ENCODE measurements at regions not wholly inside any gene's neighbourhood (a gene's known extent, or its start where the extent isn't known, plus 50 kb on each side); places are given as distances from the start of the nearest gene placed in this dataset.

DNA sequence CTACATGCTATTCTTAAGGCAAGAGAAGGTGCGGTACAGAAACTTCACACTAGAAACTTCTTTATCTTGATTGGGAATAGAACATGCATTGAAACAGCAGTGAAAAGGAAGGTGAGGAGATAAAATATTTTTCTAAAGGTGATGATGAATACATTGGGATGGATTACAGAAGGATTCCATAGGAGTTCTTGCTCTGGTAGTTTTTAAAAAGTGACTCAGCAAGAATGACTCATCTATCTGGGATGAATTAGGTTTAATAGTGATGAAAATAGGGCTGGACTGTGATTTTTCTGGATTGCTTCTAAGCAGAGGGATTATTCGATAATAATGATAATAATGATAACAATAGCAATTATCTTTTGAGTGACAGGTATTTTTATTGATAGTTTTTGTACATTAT lies 65.6 kb upstream of the HS3ST4 start:
- Mint-ChIP-seq H3K4me3 (no peak overlapping the region), H3K27ac (no peak overlapping the region), H3K27me3 (ENCODE audit: insufficient read depth) (no peaks in the 10 kb centered on the region; the same call in none of the 2 replicates), H3K36me3 (ENCODE audit: low read depth) (no peaks in the 10 kb centered on the region), H3K4me1 (ENCODE audit: low read depth) (no peaks in the 10 kb centered on the region), H3K9me3 (peaks cover 53% of the 10 kb centered on the region)
- no peak for DNase-seq
- TF ChIP-seq, protein P1, sequence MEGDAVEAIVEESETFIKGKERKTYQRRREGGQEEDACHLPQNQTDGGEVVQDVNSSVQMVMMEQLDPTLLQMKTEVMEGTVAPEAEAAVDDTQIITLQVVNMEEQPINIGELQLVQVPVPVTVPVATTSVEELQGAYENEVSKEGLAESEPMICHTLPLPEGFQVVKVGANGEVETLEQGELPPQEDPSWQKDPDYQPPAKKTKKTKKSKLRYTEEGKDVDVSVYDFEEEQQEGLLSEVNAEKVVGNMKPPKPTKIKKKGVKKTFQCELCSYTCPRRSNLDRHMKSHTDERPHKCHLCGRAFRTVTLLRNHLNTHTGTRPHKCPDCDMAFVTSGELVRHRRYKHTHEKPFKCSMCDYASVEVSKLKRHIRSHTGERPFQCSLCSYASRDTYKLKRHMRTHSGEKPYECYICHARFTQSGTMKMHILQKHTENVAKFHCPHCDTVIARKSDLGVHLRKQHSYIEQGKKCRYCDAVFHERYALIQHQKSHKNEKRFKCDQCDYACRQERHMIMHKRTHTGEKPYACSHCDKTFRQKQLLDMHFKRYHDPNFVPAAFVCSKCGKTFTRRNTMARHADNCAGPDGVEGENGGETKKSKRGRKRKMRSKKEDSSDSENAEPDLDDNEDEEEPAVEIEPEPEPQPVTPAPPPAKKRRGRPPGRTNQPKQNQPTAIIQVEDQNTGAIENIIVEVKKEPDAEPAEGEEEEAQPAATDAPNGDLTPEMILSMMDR (IDR thresholded peaks at IDR 0.05), result no peak

DNA sequence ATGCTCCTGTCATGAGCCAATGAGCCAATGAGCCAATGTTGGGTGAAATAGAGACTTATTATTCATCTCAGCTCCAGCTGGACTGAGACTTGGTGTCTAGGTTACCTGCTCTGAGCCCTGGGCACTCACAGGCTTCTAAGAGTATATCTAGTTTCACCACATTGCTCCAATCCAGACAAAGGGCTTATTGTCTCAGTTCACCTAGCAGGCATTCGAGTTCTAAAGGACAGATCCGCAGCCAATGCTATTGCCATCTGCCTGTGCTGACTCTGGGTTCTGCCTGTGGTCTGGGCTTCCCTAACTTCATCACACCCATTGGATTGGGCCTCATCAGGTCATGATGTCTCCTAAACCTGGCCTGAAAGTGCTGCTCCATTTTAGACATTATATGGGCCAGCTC lies 66.1 kb upstream of the HS3ST4 start:
- H3K4me1 Mint-ChIP-seq (ENCODE audit: low read depth), result no peaks in the 10 kb centered on the region
- H3K27ac Mint-ChIP-seq, result no peak overlapping the region
- H3K4me3 Mint-ChIP-seq, result no peak overlapping the region
- no peaks in the 10 kb centered on the region; the same call in none of the 2 replicates for H3K27me3 Mint-ChIP-seq (ENCODE audit: insufficient read depth)
- H3K36me3 Mint-ChIP-seq (ENCODE audit: low read depth), result no peaks in the 10 kb centered on the region
- peaks cover 53% of the 10 kb centered on the region for H3K9me3 Mint-ChIP-seq
- TF ChIP-seq, protein P1 (IDR thresholded peaks at IDR 0.05), result no peak
- DNase-seq, result no peak

DNA sequence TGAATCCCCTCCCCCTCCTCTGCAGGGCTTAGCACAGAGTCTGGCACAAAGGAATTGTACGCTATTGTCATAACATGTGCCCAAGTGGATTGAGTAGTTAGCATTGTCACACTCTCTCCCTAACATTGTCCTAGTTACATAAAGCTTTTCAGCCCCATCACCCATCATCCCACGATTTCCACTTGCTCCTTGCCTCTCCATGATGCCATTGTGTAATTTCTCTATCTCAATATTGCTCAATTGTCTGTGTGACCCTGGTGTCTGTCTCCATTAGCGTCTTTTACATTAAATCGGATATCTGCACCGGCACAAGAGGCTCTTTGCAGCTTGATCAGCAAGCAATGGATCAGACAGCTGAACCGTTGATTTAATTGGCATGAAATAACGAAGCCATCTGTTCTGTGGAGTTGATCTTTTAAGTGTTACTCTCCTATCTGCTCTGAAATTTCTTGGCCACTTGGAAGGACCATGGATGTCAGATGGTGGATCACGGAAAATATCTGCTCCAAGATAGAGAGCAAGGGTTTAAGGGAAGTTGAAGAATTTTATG lies 77.0 kb upstream of the HS3ST4 start:
- DNase-seq, result no peak
- Mint-ChIP-seq H3K27me3 (ENCODE audit: insufficient read depth) (no peaks in the 10 kb centered on the region), H3K36me3 (ENCODE audit: low read depth) (no peaks in the 10 kb centered on the region; the same call in 1 of the 2 replicates), H3K27ac (no peak overlapping the region), H3K4me1 (ENCODE audit: low read depth) (no peaks in the 10 kb centered on the region), H3K4me3 (no peak overlapping the region), H3K9me3 (peaks cover 49% of the 10 kb centered on the region)
- TF ChIP-seq, protein P1 (IDR thresholded peaks at IDR 0.05), result no peak

DNA sequence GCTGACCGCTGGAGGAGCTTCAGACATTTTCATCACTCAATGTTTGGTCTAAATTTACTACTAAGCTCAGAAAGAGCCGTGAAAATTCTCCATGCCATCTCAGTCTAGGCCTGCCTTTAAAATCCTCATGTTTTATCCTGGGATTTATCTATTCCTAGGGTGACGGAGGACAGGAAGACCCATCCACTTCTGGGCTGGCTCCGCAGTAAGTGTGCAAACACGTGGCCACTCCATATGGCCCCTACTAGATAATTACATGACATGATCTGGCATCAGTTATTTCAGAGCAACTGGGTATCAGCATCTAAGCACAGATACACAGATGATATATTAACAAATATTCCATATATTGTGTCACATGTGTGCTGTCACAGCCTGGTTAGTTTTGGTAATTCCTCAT lies 77.8 kb upstream of the HS3ST4 start:
- Mint-ChIP-seq H3K4me3 (no peak overlapping the region), H3K27ac (no peak overlapping the region), H3K36me3 (ENCODE audit: low read depth) (no peaks in the 10 kb centered on the region; the same call in 1 of the 2 replicates), H3K4me1 (ENCODE audit: low read depth) (no peaks in the 10 kb centered on the region), H3K27me3 (ENCODE audit: insufficient read depth) (no peaks in the 10 kb centered on the region), H3K9me3 (peaks cover 45% of the 10 kb centered on the region)
- TF ChIP-seq, protein P1 (IDR thresholded peaks at IDR 0.05), result no peak
- no peak for DNase-seq

DNA sequence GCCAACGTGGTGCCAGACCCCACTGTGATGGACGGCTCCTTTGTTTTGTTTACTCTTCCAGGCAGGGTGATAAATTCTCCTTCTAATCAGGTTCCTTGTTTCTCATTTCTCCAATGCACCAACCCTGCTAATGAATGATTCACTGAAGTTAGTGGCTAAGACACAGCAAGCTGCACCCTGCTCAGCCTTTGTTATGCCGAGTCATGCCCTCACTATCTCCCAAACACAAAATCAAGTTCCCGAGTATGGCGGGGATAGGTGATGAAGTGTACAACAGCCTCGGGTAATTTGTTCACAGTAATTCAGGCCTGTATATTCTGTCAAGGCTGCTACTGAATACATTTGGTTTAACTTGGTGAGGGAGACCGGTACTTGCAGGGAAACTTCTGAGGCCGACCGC lies 83.8 kb upstream of the HS3ST4 start:
- Mint-ChIP-seq H3K27me3 (ENCODE audit: insufficient read depth) (no peaks in the 10 kb centered on the region; the same call in 1 of the 2 replicates), H3K36me3 (ENCODE audit: low read depth) (no peaks in the 10 kb centered on the region), H3K27ac (no peak overlapping the region), H3K9me3 (peaks cover 27% of the 10 kb centered on the region), H3K4me3 (no peak overlapping the region), H3K4me1 (ENCODE audit: low read depth) (no peaks in the 10 kb centered on the region)
- no peak for DNase-seq
- TF ChIP-seq, protein P1 (IDR thresholded peaks at IDR 0.05), result no peak

DNA sequence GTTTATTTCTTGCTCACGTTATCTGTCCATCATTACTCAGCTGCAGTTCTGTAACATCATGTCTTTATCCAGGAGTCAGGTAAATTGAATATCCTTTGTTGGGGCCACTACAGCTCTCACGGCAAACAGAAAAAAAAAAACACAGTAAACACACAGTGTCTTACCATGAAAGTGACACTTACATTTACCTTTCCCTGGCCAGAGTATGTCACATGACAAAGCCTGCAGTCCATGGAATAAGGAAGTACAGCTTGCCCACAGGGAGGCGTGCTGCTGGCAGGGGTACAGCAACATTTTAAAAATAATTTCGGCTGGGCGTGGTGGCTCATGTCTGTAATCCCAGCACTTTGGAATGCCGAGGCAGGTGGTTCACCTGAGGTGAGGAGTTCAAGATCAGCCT lies 85.7 kb upstream of the HS3ST4 start:
- Mint-ChIP-seq H3K27ac (no peak overlapping the region), H3K36me3 (ENCODE audit: low read depth) (no peaks in the 10 kb centered on the region)

More for the DNA sequence above, 85.7 kb upstream of the HS3ST4 start:
- TF ChIP-seq, protein P1 (IDR thresholded peaks at IDR 0.05), result no peak
- Mint-ChIP-seq H3K4me1 (ENCODE audit: low read depth) (no peaks in the 10 kb centered on the region), H3K4me3 (no peak overlapping the region), H3K27me3 (ENCODE audit: insufficient read depth) (no peaks in the 10 kb centered on the region; the same call in 1 of the 2 replicates), H3K9me3 (peaks cover 31% of the 10 kb centered on the region)
- DNase-seq, result no peak

Data from HFFc6 (cell line).